ENCODE measurements at regions not wholly inside any gene's neighbourhood (a gene's known extent, or its start where the extent isn't known, plus 50 kb on each side); places are given as distances from the start of the nearest gene placed in this dataset.

- peak; percentile 40 for DNase-seq (ENCODE audit: low read depth)
Measured at GRCh38 chr7:131188367-131189339, 139.0 kb upstream of the MKLN1 start.

GRCh38 chr7:131189488-131189887 is 138.2 kb upstream of the MKLN1 start:
- DNase-seq (ENCODE audit: low read depth): no peak

- DNase-seq (ENCODE audit: low read depth): no peak
Measured at GRCh38 chr7:131190146-131190545, 137.5 kb upstream of the MKLN1 start.

- DNase-seq (ENCODE audit: low read depth): no peak
Measured at GRCh38 chr7:131190581-131190980, 137.1 kb upstream of the MKLN1 start.

GRCh38 chr7:131194070-131194865 is 133.4 kb upstream of the MKLN1 start:
- no peak for DNase-seq (ENCODE audit: low read depth)

GRCh38 chr7:131196803-131197202 is 130.9 kb upstream of the MKLN1 start:
- no peak for DNase-seq (ENCODE audit: low read depth)

- DNase-seq (ENCODE audit: low read depth): no peak
Measured at GRCh38 chr7:131197920-131198615, 129.6 kb upstream of the MKLN1 start.

- no peak for DNase-seq (ENCODE audit: low read depth)
Measured at GRCh38 chr7:131202451-131202850, 125.2 kb upstream of the MKLN1 start.

- no peak for DNase-seq (ENCODE audit: low read depth)
Measured at GRCh38 chr7:131203291-131203976, 124.2 kb upstream of the MKLN1 start.

- DNase-seq (ENCODE audit: low read depth): no peak
Measured at GRCh38 chr7:131208777-131209176, 118.9 kb upstream of the MKLN1 start.

GRCh38 chr7:131210618-131211017 is 117.1 kb upstream of the MKLN1 start:
- DNase-seq (ENCODE audit: low read depth): no peak

- DNase-seq (ENCODE audit: low read depth): no peak
Measured at GRCh38 chr7:131211500-131211899, 116.2 kb upstream of the MKLN1 start.

- no peak for DNase-seq (ENCODE audit: low read depth)
Measured at GRCh38 chr7:131212114-131212513, 115.6 kb upstream of the MKLN1 start.

- DNase-seq (ENCODE audit: low read depth): no peak
Measured at GRCh38 chr7:131218727-131219128, 108.9 kb upstream of the MKLN1 start.

GRCh38 chr7:131219312-131220041 is 108.2 kb upstream of the MKLN1 start:
- DNase-seq (ENCODE audit: low read depth): no peak

GRCh38 chr7:131221061-131221460 is 106.6 kb upstream of the MKLN1 start:
- DNase-seq (ENCODE audit: low read depth): no peak

GRCh38 chr7:131222171-131222570 is 105.5 kb upstream of the MKLN1 start:
- no peak for DNase-seq (ENCODE audit: low read depth)

- no peak for DNase-seq (ENCODE audit: low read depth)
Measured at GRCh38 chr7:131223151-131223550, 104.5 kb upstream of the MKLN1 start.

GRCh38 chr7:131224996-131225395 is 102.7 kb upstream of the MKLN1 start:
- DNase-seq (ENCODE audit: low read depth): no peak

GRCh38 chr7:131225619-131226513 is 101.8 kb upstream of the MKLN1 start:
- no peak for DNase-seq (ENCODE audit: low read depth)
